Right lobe of liver (tissue), 4 donors: ENCODE measurements at regions not wholly inside any gene's neighbourhood (a gene's known extent, or its start where the extent isn't known, plus 50 kb on each side); places are given as distances from the start of the nearest gene placed in this dataset.

ENCODE experiments used
- POLR2A ChIP-seq: fragments of 450-650 bp; IDR thresholded peaks from one replicate; pipeline ENCODE4 v1.6.1; 2017; ENCODE audit warnings: antibody characterized with exemption, mild to moderate bottlenecking
- TF ChIP-seq, protein P1 (sequence below), 4 donors: fragments of 200-600 bp in 3 of 4; fragments of 450-650 bp in 1 of 4; IDR thresholded peaks; one replicate each; pipeline versions ENCODE4 v1.5.1 to v1.8.0; 2016 to 2022; ENCODE audit warnings: antibody characterized with exemption in 4 of 4, mild to moderate bottlenecking in 2 of 4
- donor health status: DM: no; HTN: no; CAD: no.
- donor health status: DM: no; HTN: no; CAD: no.
- donor health status: DM: no; HTN: yes; CAD: no.

DNA sequence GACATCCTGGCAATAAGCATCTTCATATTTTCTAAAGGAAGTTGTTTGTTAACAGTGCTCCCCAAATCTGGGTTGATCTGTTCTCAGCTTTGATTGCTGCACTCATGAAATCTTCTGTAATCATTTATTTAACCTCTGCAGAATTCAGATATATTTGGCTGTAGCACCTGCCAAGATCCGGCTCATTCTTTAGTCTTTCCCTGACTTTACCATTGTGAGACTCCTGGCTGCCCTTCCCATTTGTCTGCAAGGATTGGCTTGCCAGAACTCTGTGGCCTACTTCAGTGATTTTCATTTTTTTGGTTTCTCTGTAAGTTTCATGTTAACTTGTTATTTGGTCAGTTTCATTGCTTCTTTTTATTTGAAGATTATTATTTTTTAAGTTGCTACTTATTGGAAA lies 191.2 kb upstream of the PLXNC1 start:
- TF ChIP-seq, protein P1, sequence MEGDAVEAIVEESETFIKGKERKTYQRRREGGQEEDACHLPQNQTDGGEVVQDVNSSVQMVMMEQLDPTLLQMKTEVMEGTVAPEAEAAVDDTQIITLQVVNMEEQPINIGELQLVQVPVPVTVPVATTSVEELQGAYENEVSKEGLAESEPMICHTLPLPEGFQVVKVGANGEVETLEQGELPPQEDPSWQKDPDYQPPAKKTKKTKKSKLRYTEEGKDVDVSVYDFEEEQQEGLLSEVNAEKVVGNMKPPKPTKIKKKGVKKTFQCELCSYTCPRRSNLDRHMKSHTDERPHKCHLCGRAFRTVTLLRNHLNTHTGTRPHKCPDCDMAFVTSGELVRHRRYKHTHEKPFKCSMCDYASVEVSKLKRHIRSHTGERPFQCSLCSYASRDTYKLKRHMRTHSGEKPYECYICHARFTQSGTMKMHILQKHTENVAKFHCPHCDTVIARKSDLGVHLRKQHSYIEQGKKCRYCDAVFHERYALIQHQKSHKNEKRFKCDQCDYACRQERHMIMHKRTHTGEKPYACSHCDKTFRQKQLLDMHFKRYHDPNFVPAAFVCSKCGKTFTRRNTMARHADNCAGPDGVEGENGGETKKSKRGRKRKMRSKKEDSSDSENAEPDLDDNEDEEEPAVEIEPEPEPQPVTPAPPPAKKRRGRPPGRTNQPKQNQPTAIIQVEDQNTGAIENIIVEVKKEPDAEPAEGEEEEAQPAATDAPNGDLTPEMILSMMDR (IDR thresholded peaks at IDR 0.05) = no peak
- TF ChIP-seq POLR2A = no peak
